Right atrium auricular region (tissue), 2 donors: ENCODE measurements at regions not wholly inside any gene's neighbourhood (a gene's known extent, or its start where the extent isn't known, plus 50 kb on each side); places are given as distances from the start of the nearest gene placed in this dataset.

Experiments
- DNase-seq: peaks from one replicate; pipeline ENCODE4 v3.0.0-alpha.2; 2019; ENCODE audit warnings: low spot score
- H3K27ac ChIP-seq, 2 donors: fragments of 200-600 bp; sonication (generic); 1 replicate in 1 of 2; 2 replicates in 1 of 2; pipeline ENCODE4 v1.5.1; 2016 to 2019
- H3K27me3 ChIP-seq, 2 donors: fragments of 200-600 bp; sonication (generic); one replicate each; pipeline versions ENCODE4 v1.5.1 to v1.6.0; 2017 to 2019
- H3K36me3 ChIP-seq: fragments of 200-600 bp; sonication (generic); one replicate; pipeline ENCODE4 v1.5.1; 2016
- H3K4me1 ChIP-seq, 2 donors: fragments of 200-600 bp; sonication (generic); one replicate each; pipeline versions ENCODE4 v1.5.1 to v1.6.0; 2017 to 2019
- H3K4me3 ChIP-seq, 2 donors: fragments of 200-600 bp; sonication (generic); 1 replicate in 1 of 2; 2 replicates in 1 of 2; pipeline ENCODE4 v1.5.1; 2017 to 2019; ENCODE audit warnings: mild to moderate bottlenecking in 1 of 2, moderate library complexity in 1 of 2
- H3K9me3 ChIP-seq, 2 donors: fragments of 200-600 bp; sonication (generic); one replicate each; pipeline ENCODE4 v1.5.1; 2019
- TF ChIP-seq, protein P1 (sequence below), 2 donors: fragments of 200-600 bp; sonication (generic); IDR thresholded peaks; one replicate each; pipeline ENCODE4 v1.5.1; 2019; ENCODE audit warnings: antibody characterized with exemption in 2 of 2

DNA sequence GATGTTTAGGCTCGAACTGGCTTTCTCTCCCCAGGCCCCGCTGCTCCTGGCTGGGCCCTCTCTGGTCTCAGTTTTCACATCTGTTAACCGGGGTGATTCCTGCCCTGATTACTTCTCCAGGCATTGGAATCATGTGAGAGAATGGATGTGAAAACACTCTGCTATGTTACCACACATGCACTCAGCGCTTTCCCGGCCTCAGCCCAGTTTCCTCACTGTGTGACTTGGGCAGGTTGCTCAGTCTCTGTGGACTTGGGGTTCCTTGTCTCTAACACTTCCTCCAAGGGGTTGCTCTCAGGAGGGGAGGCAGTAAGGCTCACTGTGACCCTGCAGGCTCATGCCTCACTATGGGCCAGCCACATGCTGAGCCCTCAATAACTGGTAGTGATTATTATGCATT, 230.4 kb upstream of the HS6ST1 start:
- TF ChIP-seq, protein P1, sequence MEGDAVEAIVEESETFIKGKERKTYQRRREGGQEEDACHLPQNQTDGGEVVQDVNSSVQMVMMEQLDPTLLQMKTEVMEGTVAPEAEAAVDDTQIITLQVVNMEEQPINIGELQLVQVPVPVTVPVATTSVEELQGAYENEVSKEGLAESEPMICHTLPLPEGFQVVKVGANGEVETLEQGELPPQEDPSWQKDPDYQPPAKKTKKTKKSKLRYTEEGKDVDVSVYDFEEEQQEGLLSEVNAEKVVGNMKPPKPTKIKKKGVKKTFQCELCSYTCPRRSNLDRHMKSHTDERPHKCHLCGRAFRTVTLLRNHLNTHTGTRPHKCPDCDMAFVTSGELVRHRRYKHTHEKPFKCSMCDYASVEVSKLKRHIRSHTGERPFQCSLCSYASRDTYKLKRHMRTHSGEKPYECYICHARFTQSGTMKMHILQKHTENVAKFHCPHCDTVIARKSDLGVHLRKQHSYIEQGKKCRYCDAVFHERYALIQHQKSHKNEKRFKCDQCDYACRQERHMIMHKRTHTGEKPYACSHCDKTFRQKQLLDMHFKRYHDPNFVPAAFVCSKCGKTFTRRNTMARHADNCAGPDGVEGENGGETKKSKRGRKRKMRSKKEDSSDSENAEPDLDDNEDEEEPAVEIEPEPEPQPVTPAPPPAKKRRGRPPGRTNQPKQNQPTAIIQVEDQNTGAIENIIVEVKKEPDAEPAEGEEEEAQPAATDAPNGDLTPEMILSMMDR (IDR thresholded peaks at IDR 0.05): no peak
- Histone ChIP-seq H3K4me1 (no peaks in the 10 kb centered on the region), H3K27ac (no peak overlapping the region), H3K36me3 (no peaks in the 10 kb centered on the region), H3K9me3 (no peaks in the 10 kb centered on the region), H3K27me3 (no peaks in the 10 kb centered on the region), H3K4me3 (no peak overlapping the region)
- no peak for DNase-seq

DNA sequence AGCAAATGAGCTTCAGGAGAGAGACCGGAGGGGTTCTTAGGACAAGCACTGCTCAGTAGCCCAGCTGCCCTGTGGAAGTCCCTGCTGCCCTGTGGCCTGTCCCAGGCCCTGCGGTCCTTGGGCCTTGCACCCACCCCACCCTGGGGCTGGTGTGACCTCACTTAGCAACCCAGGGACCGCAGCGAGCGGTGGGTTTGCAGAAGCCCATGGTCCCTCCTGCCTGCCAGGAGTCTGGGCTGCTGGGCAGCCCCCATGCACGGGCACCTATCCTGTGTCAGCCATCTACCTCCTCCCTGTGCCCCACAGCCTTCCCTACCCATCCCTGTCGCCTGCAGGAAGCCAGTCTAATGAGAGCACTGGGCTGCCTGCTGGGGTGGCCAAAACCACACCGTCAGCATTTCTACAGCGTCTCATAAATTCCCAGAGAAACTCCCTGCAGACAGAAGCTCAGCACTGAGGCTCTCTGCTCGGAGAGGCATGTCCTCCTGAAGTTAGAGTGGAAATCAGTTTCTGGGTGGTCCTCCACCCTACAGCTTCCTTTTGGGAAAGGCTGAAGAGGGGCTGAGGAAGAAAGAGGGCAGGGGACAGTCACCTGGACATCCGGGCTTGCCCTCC, 231.1 kb upstream of the HS6ST1 start:
- H3K27ac ChIP-seq: no peak overlapping the region
- H3K27me3 ChIP-seq: no peaks in the 10 kb centered on the region

DNA sequence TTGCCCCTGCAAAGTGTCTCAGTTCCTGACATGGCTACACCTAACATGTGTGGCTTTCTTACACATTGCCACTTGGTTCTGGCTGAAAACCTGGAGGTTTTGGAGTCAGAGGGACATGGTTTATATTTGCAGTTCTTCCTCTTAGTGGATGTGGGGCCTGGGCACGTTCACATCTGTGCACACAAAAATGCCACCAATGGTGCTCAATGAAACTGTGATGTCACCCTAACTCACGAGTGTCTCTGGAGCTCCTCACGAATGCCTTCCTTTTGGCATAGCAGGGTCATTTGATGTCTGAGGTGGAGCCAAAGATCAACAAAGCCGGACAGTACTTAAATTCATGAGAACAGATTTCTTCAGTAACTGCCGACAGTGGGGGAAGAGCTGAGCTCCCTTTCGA, 231.7 kb upstream of the HS6ST1 start:
- H3K4me3 ChIP-seq: no peak overlapping the region
- DNase-seq: no peak
- H3K27ac ChIP-seq: no peak overlapping the region
- TF ChIP-seq, protein P1 (IDR thresholded peaks at IDR 0.05): no peak
- no peaks in the 10 kb centered on the region for H3K27me3 ChIP-seq
- no peaks in the 10 kb centered on the region for H3K9me3 ChIP-seq
- no peaks in the 10 kb centered on the region for H3K36me3 ChIP-seq
- no peaks in the 10 kb centered on the region for H3K4me1 ChIP-seq

More for the DNA sequence above, 231.1 kb upstream of the HS6ST1 start:
- no peaks in the 10 kb centered on the region for H3K9me3 ChIP-seq
- H3K4me1 ChIP-seq: no peaks in the 10 kb centered on the region
- H3K4me3 ChIP-seq: no peak overlapping the region
- TF ChIP-seq, protein P1 (IDR thresholded peaks at IDR 0.05): no peak
- H3K36me3 ChIP-seq: no peaks in the 10 kb centered on the region
- DNase-seq: no peak

DNA sequence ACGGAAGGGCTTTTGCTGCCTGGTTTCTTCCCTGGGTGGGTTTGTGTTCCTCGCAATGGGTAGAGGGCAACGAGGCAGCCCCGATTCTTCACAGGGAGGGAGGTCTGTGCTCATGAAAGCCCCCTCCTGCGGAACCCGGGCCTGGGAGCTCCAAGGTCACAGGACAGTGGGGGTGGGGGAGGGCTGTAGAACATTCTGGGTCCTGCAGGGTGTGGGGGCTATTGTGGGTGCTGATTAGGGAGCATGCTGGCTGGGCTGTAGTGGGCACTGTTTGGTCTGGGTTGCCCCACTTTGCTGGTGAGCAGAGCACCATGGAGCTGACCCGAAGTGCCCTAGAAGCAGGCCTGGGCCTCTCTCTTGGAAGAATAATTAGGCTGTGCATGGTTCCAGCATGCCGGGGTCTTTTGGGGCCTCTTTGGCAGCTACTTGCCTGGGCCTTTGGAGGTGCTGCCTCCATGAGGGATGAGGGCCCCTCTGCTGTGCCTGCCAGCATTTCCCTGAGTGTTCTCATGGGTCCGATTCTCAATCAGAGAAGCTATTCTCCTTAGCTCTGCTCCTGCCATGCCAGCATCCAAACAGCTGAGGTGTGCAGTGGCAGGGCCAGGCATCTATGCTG, 232.2 kb upstream of the HS6ST1 start:
- Histone ChIP-seq H3K27me3 (no peaks in the 10 kb centered on the region), H3K9me3 (no peaks in the 10 kb centered on the region), H3K36me3 (no peaks in the 10 kb centered on the region), H3K27ac (no peak overlapping the region), H3K4me1 (no peaks in the 10 kb centered on the region), H3K4me3 (no peak overlapping the region)
- TF ChIP-seq, protein P1 (IDR thresholded peaks at IDR 0.05): no peak
- no peak for DNase-seq

DNA sequence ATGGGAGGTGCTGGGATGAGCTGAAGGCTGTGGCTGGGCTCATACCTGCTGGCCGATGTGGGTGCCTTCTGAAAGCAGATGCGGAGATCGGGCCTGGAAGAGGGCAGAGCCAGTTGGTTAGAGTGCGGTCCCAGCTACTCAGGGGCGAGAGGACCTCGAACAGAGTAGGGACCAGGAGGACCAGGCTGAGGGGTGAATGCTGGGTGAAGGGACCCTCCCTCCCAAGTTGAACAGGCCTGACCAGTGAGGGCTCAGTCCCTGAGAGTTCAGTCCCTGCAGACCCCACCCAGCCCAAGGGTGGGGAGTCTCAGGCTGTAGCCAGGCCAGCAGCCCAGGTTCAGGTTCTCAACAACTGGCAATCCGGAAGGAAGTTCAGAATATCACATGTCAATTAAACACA, 232.8 kb upstream of the HS6ST1 start:
- TF ChIP-seq, protein P1 (IDR thresholded peaks at IDR 0.05): no peak
- Histone ChIP-seq H3K27ac (no peak overlapping the region), H3K27me3 (no peaks in the 10 kb centered on the region), H3K4me1 (no peaks in the 10 kb centered on the region), H3K36me3 (no peaks in the 10 kb centered on the region), H3K9me3 (no peaks in the 10 kb centered on the region), H3K4me3 (no peak overlapping the region)
- DNase-seq: no peak
